Right atrium auricular region (tissue), 2 donors: ENCODE measurements at regions not wholly inside any gene's neighbourhood (a gene's known extent, or its start where the extent isn't known, plus 50 kb on each side); places are given as distances from the start of the nearest gene placed in this dataset.

Experiments used
- DNase-seq: peaks from one replicate; pipeline ENCODE4 v3.0.0-alpha.2; 2019; ENCODE audit warnings: low spot score
- H3K27ac ChIP-seq, 2 donors: fragments of 200-600 bp; sonication (generic); 1 replicate in 1 of 2; 2 replicates in 1 of 2; pipeline ENCODE4 v1.5.1; 2016 to 2019
- H3K27me3 ChIP-seq, 2 donors: fragments of 200-600 bp; sonication (generic); one replicate each; pipeline versions ENCODE4 v1.5.1 to v1.6.0; 2017 to 2019
- H3K36me3 ChIP-seq: fragments of 200-600 bp; sonication (generic); one replicate; pipeline ENCODE4 v1.5.1; 2016
- H3K4me1 ChIP-seq, 2 donors: fragments of 200-600 bp; sonication (generic); one replicate each; pipeline versions ENCODE4 v1.5.1 to v1.6.0; 2017 to 2019
- H3K4me3 ChIP-seq, 2 donors: fragments of 200-600 bp; sonication (generic); 1 replicate in 1 of 2; 2 replicates in 1 of 2; pipeline ENCODE4 v1.5.1; 2017 to 2019; ENCODE audit warnings: mild to moderate bottlenecking in 1 of 2, moderate library complexity in 1 of 2
- H3K9me3 ChIP-seq, 2 donors: fragments of 200-600 bp; sonication (generic); one replicate each; pipeline ENCODE4 v1.5.1; 2019
- TF ChIP-seq, protein P1 (sequence below), 2 donors: fragments of 200-600 bp; sonication (generic); IDR thresholded peaks; one replicate each; pipeline ENCODE4 v1.5.1; 2019; ENCODE audit warnings: antibody characterized with exemption in 2 of 2

DNA sequence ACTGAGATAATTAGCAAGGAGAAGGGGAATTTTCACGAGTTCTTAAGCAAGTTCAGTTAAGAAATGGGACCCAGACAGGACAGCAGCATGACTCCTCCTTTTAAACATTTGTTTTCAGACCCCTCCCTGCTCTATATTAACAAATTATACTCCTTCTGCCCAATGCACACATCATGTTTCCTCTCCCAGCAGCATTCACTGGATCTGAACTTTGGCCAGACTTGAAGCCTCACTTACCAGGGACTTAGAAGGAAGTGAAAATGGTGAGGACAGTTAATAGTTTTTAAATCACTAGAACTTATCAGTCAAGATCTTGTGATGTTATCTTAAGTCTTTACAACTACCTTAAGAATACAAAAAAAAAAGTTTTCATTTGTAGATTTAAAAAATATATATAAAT, 1174.7 kb upstream of the MAP3K7 start:
- TF ChIP-seq, protein P1, sequence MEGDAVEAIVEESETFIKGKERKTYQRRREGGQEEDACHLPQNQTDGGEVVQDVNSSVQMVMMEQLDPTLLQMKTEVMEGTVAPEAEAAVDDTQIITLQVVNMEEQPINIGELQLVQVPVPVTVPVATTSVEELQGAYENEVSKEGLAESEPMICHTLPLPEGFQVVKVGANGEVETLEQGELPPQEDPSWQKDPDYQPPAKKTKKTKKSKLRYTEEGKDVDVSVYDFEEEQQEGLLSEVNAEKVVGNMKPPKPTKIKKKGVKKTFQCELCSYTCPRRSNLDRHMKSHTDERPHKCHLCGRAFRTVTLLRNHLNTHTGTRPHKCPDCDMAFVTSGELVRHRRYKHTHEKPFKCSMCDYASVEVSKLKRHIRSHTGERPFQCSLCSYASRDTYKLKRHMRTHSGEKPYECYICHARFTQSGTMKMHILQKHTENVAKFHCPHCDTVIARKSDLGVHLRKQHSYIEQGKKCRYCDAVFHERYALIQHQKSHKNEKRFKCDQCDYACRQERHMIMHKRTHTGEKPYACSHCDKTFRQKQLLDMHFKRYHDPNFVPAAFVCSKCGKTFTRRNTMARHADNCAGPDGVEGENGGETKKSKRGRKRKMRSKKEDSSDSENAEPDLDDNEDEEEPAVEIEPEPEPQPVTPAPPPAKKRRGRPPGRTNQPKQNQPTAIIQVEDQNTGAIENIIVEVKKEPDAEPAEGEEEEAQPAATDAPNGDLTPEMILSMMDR (IDR thresholded peaks at IDR 0.05), result no peak
- no peaks in the 10 kb centered on the region for H3K36me3 ChIP-seq

GRCh38 chr6:91754691-91755090, 1167.8 kb upstream of the MAP3K7 start:
- TF ChIP-seq, protein P1 (IDR thresholded peaks at IDR 0.05), result no peak
- no peak for DNase-seq
- Histone ChIP-seq H3K4me3 (no peak overlapping the region), H3K36me3 (no peaks in the 10 kb centered on the region), H3K27ac (no peak overlapping the region), H3K4me1 (no peaks in the 10 kb centered on the region), H3K9me3 (no peaks in the 10 kb centered on the region), H3K27me3 (no peaks in the 10 kb centered on the region)

More for the DNA sequence above, 1174.7 kb upstream of the MAP3K7 start:
- no peak for DNase-seq
- H3K4me1 ChIP-seq, result no peaks in the 10 kb centered on the region
- H3K9me3 ChIP-seq, result no peaks in the 10 kb centered on the region
- H3K27me3 ChIP-seq, result no peaks in the 10 kb centered on the region
- H3K27ac ChIP-seq, result no peak overlapping the region
- no peak overlapping the region for H3K4me3 ChIP-seq

- Histone ChIP-seq H3K27me3 (no peaks in the 10 kb centered on the region), H3K27ac (no peak overlapping the region), H3K36me3 (no peaks in the 10 kb centered on the region), H3K4me1 (no peaks in the 10 kb centered on the region), H3K9me3 (peaks cover 0 to 6% of the 10 kb centered on the region in 2 donors), H3K4me3 (no peak overlapping the region)
- TF ChIP-seq, protein P1 (IDR thresholded peaks at IDR 0.05), result no peak
- no peak for DNase-seq
Measured at GRCh38 chr6:91751526-91751925, 1164.7 kb upstream of the MAP3K7 start.

DNA sequence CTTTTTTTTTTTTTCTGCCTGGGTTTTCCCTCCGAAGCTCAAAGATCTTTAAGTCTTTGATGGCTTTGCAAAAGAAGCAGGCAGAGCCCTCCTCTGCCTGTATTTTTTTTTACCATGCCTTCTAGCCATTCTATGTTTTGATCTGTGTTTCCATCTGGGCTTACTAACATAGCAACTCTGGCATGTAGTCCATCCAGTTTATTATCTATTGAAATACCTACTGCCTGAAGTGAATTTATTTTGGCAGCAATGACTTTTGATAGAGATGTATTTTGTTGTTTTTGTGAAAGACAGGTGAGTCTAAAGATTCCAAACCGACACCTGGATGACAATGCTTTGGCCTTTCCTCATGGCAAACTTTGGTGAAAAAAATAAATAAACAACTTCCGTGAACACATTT, 1157.7 kb upstream of the MAP3K7 start:
- TF ChIP-seq, protein P1 (IDR thresholded peaks at IDR 0.05), result no peak
- Histone ChIP-seq H3K4me3 (no peak overlapping the region), H3K4me1 (no peaks in the 10 kb centered on the region), H3K27me3 (no peaks in the 10 kb centered on the region), H3K36me3 (no peaks in the 10 kb centered on the region), H3K27ac (no peak overlapping the region), H3K9me3 (peaks cover 0 to 6% of the 10 kb centered on the region in 2 donors)
- no peak for DNase-seq

GRCh38 chr6:91743756-91744155, 1156.9 kb upstream of the MAP3K7 start:
- no peaks in the 10 kb centered on the region for H3K4me1 ChIP-seq
- H3K27ac ChIP-seq, result no peak overlapping the region
- no peaks in the 10 kb centered on the region for H3K27me3 ChIP-seq
- no peaks in the 10 kb centered on the region for H3K9me3 ChIP-seq
- TF ChIP-seq, protein P1 (IDR thresholded peaks at IDR 0.05), result no peak
- no peaks in the 10 kb centered on the region for H3K36me3 ChIP-seq
- H3K4me3 ChIP-seq, result no peak overlapping the region
- DNase-seq, result no peak

DNA sequence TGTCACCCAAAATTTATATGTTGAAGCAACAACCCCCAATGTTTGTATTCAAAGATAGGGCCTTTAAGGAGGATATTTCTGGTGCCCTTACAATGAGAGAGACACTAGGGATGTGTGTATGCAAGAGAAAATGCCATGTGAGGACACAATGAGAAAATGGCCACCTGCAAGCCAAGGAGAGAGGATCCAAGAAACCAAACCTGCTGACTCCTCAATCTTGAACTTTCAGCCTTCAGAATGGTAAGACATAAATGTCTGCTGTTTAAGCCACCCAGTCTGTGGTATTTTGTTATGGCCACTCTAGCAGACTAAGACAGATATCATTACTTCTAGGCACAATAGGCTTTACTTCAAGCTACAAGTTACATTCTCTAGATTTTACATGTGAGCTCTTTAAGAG, 1145.1 kb upstream of the MAP3K7 start:
- H3K4me1 ChIP-seq, result no peaks in the 10 kb centered on the region
- no peaks in the 10 kb centered on the region for H3K27me3 ChIP-seq
- TF ChIP-seq, protein P1 (IDR thresholded peaks at IDR 0.05), result no peak
- H3K4me3 ChIP-seq, result no peak overlapping the region
- H3K9me3 ChIP-seq, result no peaks in the 10 kb centered on the region
- DNase-seq, result no peak
- H3K36me3 ChIP-seq, result no peaks in the 10 kb centered on the region
- no peak overlapping the region for H3K27ac ChIP-seq
